ENCODE measurements at regions not wholly inside any gene's neighbourhood (a gene's known extent, or its start where the extent isn't known, plus 50 kb on each side); places are given as distances from the start of the nearest gene placed in this dataset.

- no peaks in the 10 kb centered on the region for H3K4me1 ChIP-seq
- H3K36me3 ChIP-seq: no peaks in the 10 kb centered on the region
- no peaks in the 10 kb centered on the region for H3K27me3 ChIP-seq
- no peaks in the 10 kb centered on the region for H3K9me3 ChIP-seq
- TF ChIP-seq CTCF (IDR thresholded peaks at IDR 0.05): no peak
- H3K4me3 ChIP-seq: no peak overlapping the region
- no peak overlapping the region for H3K27ac ChIP-seq
- intact Hi-C loops (cut with DNase I; ENCODE audit: low total_unique reads): no loop called here
- DNase-seq (ENCODE audit: low spot score in 2 of 2): no peak
Measured at GRCh38 chr11:16572945-16573344, 165.5 kb upstream of the C11orf58 start.

DNA sequence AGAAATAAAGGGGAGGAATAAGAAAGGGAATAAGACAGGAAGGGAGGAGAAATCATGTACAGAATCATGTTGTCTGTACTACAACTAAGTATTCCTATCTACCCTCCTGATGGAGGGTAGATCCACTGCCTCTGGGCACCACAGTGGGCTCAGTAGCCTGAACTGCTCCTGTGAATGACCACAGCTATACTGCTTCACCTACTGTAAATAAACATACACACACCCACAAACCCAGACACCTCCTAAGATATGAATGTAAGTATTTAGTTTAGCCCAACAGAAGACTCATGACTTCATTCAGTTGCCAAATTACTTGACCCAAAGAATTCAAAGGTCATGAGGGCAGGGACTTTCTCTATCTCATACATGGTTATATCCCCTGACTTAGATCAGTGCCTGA, 177.3 kb upstream of the C11orf58 start:
- no peak for DNase-seq (ENCODE audit: low spot score in 2 of 2)
- no peaks in the 10 kb centered on the region for H3K9me3 ChIP-seq
- intact Hi-C loops (cut with DNase I; ENCODE audit: low total_unique reads): no loop called here
- H3K27me3 ChIP-seq: no peaks in the 10 kb centered on the region
- H3K36me3 ChIP-seq: no peaks in the 10 kb centered on the region
- H3K27ac ChIP-seq: no peak overlapping the region
- no peaks in the 10 kb centered on the region for H3K4me1 ChIP-seq
- TF ChIP-seq CTCF (IDR thresholded peaks at IDR 0.05) (no peak), POLR2A (IDR thresholded peaks at IDR 0.05) (no peak), POLR2AphosphoS5 (IDR thresholded peaks at IDR 0.05) (no peak)
- no peak overlapping the region for H3K4me3 ChIP-seq

DNA sequence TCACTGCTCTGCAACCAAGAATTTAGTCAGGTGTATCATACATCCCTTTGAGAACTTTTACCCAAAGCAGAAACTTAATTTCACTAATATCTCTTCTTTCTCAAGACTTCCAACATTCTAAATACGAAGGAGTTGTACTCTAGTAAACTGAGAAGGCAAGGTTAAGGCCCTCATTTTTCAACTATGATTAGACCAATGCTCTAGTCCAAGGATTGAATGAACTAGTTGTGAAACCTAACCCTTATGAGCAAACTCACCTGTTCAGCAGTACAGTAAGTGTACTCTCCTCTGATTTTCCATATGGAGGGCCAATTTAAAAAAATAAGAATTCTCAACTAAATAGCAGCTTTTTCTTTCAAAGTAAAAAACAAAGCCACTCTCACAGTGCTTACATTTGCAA, 180.0 kb upstream of the C11orf58 start:
- TF ChIP-seq POLR2A (IDR thresholded peaks at IDR 0.05) (no peak), POLR2AphosphoS5 (IDR thresholded peaks at IDR 0.05) (no peak), CTCF (IDR thresholded peaks at IDR 0.05) (no peak)
- Histone ChIP-seq H3K4me1 (no peaks in the 10 kb centered on the region), H3K36me3 (no peaks in the 10 kb centered on the region), H3K9me3 (no peaks in the 10 kb centered on the region), H3K27me3 (no peaks in the 10 kb centered on the region), H3K4me3 (no peak overlapping the region), H3K27ac (no peak overlapping the region)
- intact Hi-C loops (cut with DNase I; ENCODE audit: low total_unique reads): no loop called here
- no peak for DNase-seq (ENCODE audit: low spot score in 2 of 2)

DNA sequence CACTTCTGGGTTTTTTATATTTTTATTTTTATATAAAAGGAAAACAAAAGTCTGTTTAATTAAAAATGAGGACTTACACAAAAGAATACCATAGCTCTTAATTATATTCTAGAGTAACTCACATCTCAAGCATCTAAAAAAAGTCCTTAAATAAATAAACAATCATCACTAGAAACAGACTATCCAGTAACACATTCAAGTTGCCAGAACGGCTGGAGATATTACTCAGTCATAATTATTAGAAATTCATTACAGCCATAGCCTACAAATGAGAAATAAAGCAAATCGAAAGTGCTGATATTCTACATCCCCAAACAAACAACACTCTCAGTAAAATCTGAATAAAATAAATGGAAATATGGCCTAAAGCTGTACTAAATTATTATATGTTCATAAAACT, 182.5 kb upstream of the C11orf58 start:
- Histone ChIP-seq H3K4me3 (no peak overlapping the region), H3K4me1 (no peaks in the 10 kb centered on the region), H3K9me3 (no peaks in the 10 kb centered on the region), H3K27me3 (no peaks in the 10 kb centered on the region), H3K36me3 (no peaks in the 10 kb centered on the region), H3K27ac (no peak overlapping the region)
- TF ChIP-seq POLR2A (IDR thresholded peaks at IDR 0.05): no peak
- TF ChIP-seq POLR2AphosphoS5 (IDR thresholded peaks at IDR 0.05): no peak
- TF ChIP-seq CTCF (IDR thresholded peaks at IDR 0.05): no peak
- intact Hi-C loops (cut with DNase I; ENCODE audit: low total_unique reads): no loop called here
- DNase-seq (ENCODE audit: low spot score in 2 of 2): no peak

DNA sequence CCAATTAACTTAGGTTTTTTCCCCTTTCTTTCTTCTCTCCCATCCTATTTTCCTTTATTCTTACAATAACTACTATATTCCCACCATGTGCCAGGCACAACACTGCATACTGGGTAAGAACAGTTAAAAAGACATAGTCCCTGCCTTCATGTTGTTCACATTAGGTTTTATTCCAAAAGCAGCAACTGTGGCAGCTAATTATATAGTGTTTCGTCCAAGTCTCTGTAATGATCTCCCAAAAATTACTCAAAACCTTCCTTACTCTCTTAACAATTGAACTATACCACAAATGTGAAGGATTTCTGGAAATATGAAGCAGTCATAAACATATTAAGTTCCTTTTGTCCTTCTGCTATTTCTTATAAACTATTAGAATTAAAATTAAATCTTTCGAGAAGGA, 184.1 kb upstream of the C11orf58 start:
- Histone ChIP-seq H3K9me3 (no peaks in the 10 kb centered on the region), H3K36me3 (no peaks in the 10 kb centered on the region), H3K4me1 (no peaks in the 10 kb centered on the region), H3K27me3 (no peaks in the 10 kb centered on the region), H3K27ac (no peak overlapping the region), H3K4me3 (no peak overlapping the region)
- TF ChIP-seq POLR2AphosphoS5 (IDR thresholded peaks at IDR 0.05) (no peak), POLR2A (IDR thresholded peaks at IDR 0.05) (no peak), CTCF (IDR thresholded peaks at IDR 0.05) (no peak)
- DNase-seq (ENCODE audit: low spot score in 2 of 2): no peak
- intact Hi-C loops (cut with DNase I; ENCODE audit: low total_unique reads): no loop called here
